ENCODE measurements at regions not wholly inside any gene's neighbourhood (a gene's known extent, or its start where the extent isn't known, plus 50 kb on each side); places are given as distances from the start of the nearest gene placed in this dataset.
"Not testable (repeated sequence)": the region's sequence is repeated elsewhere in the genome, so short reads cannot be mapped to it uniquely, and the experiment has no call there.

- no peak for DNase-seq
These were observed 925.8 kb downstream of the MRPL39 start for GRCh38 chr21:24681456-24681855.

- DNase-seq = no peak
These were observed 935.4 kb downstream of the MRPL39 start for GRCh38 chr21:24671901-24672300.

GRCh38 chr21:24658926-24659325 is 948.4 kb downstream of the MRPL39 start:
- no peak for DNase-seq

GRCh38 chr21:24658026-24658425 is 949.3 kb downstream of the MRPL39 start:
- peak; percentile 31 for DNase-seq

- no peak for DNase-seq
These were observed 957.6 kb downstream of the MRPL39 start for GRCh38 chr21:24649691-24650090.

GRCh38 chr21:24636696-24637095 is 970.6 kb downstream of the MRPL39 start:
- no peak for DNase-seq

GRCh38 chr21:24634749-24635148 is 972.5 kb downstream of the MRPL39 start:
- DNase-seq = no peak

- DNase-seq = no peak
These were observed 978.7 kb downstream of the MRPL39 start for GRCh38 chr21:24628536-24628935.

GRCh38 chr21:24628046-24628445 is 979.2 kb downstream of the MRPL39 start:
- DNase-seq = no peak

GRCh38 chr21:24617819-24618218 is 989.5 kb downstream of the MRPL39 start:
- no peak for DNase-seq

GRCh38 chr21:24594082-24594481 is 1013.2 kb downstream of the MRPL39 start:
- DNase-seq = no peak

- peak; percentile 77 for DNase-seq
These were observed 1017.0 kb downstream of the MRPL39 start for GRCh38 chr21:24590261-24590660.

GRCh38 chr21:24583473-24583872 is 1023.8 kb downstream of the MRPL39 start:
- no peak for DNase-seq

- DNase-seq = no peak
These were observed 1030.0 kb downstream of the MRPL39 start for GRCh38 chr21:24577301-24577700.

- DNase-seq = no peak
These were observed 1046.0 kb downstream of the MRPL39 start for GRCh38 chr21:24561291-24561690.

- DNase-seq = no peak
These were observed 1054.8 kb downstream of the MRPL39 start for GRCh38 chr21:24552491-24552890.

- DNase-seq = no peak
These were observed 1061.4 kb downstream of the MRPL39 start for GRCh38 chr21:24545807-24546361.

- peak; percentile 80 for DNase-seq
These were observed 1093.1 kb downstream of the MRPL39 start for GRCh38 chr21:24514081-24514733.

- DNase-seq = no peak
These were observed 1098.2 kb downstream of the MRPL39 start for GRCh38 chr21:24509131-24509530.

- no peak for DNase-seq
These were observed 1120.3 kb downstream of the MRPL39 start for GRCh38 chr21:24486973-24487372.

- not testable (repeated sequence) for DNase-seq
These were observed 1123.9 kb downstream of the MRPL39 start for GRCh38 chr21:24483361-24483760.

GRCh38 chr21:24470852-24471251 is 1136.4 kb downstream of the MRPL39 start:
- DNase-seq = no peak

GRCh38 chr21:24456358-24456757 is 1150.9 kb downstream of the MRPL39 start:
- no peak for DNase-seq

- DNase-seq = no peak
These were observed 1157.2 kb downstream of the MRPL39 start for GRCh38 chr21:24450119-24450518.

GRCh38 chr21:24445517-24445916 is 1161.8 kb downstream of the MRPL39 start:
- no peak for DNase-seq
